Activated naive CD8-positive, alpha-beta T cell treated with anti-CD3 and anti-CD28 coated beads, Interleukin-2, amount 50 U/mL, for 24 hours (primary cell): ENCODE measurements at regions not wholly inside any gene's neighbourhood (a gene's known extent, or its start where the extent isn't known, plus 50 kb on each side); places are given as distances from the start of the nearest gene placed in this dataset.

Experiments
- ATAC-seq: fragments of 150-1000 bp; cut with Tn5 transposase; one replicate; pipeline ENCODE4 v1.10.0; 2021
- DNase-seq: peaks from one replicate; pipeline ENCODE4 v3.0.0; 2021
- H3K27ac Mint-ChIP-seq: one replicate; pipeline ENCODE4 v1.8.0; 2021; ENCODE audit warnings: mild to moderate bottlenecking, mixed read lengths
- H3K27me3 Mint-ChIP-seq: one replicate; pipeline ENCODE4 v1.8.0; 2021; ENCODE audit warnings: mixed read lengths
- H3K36me3 Mint-ChIP-seq: one replicate; pipeline ENCODE4 v1.8.0; 2021; ENCODE audit warnings: low read depth, mixed read lengths
- H3K4me1 Mint-ChIP-seq: one replicate; pipeline ENCODE4 v1.8.0; 2021; ENCODE audit warnings: mixed read lengths
- H3K4me3 Mint-ChIP-seq: one replicate; pipeline ENCODE4 v1.8.0; 2021; ENCODE audit warnings: mild to moderate bottlenecking, moderate library complexity, mixed read lengths
- H3K9me3 Mint-ChIP-seq: one replicate; pipeline ENCODE4 v1.8.0; 2021; ENCODE audit warnings: mixed read lengths

- Mint-ChIP-seq H3K27ac (no peak overlapping the region), H3K9me3 (no peaks in the 10 kb centered on the region), H3K4me1 (peaks cover 4% of the 10 kb centered on the region), H3K36me3 (no peaks in the 10 kb centered on the region), H3K27me3 (no peaks in the 10 kb centered on the region), H3K4me3 (no peak overlapping the region)
- no peak for DNase-seq
- ATAC-seq, result no peak
Observed at GRCh38 chr1:98393719-98394118, 267.8 kb upstream of the SNX7 start.

GRCh38 chr1:98391175-98391574 is 270.3 kb upstream of the SNX7 start:
- no peak overlapping the region for H3K27ac Mint-ChIP-seq
- H3K27me3 Mint-ChIP-seq, result no peaks in the 10 kb centered on the region
- DNase-seq, result no peak
- no peak overlapping the region for H3K4me3 Mint-ChIP-seq
- no peaks in the 10 kb centered on the region for H3K36me3 Mint-ChIP-seq
- H3K9me3 Mint-ChIP-seq, result no peaks in the 10 kb centered on the region
- no peak for ATAC-seq
- peaks cover 12% of the 10 kb centered on the region for H3K4me1 Mint-ChIP-seq

GRCh38 chr1:98389809-98390208 is 271.7 kb upstream of the SNX7 start:
- no peak for DNase-seq
- ATAC-seq, result no peak
- Mint-ChIP-seq H3K36me3 (no peaks in the 10 kb centered on the region), H3K4me3 (no peak overlapping the region), H3K27ac (no peak overlapping the region), H3K27me3 (no peaks in the 10 kb centered on the region), H3K4me1 (peaks cover 12% of the 10 kb centered on the region), H3K9me3 (no peaks in the 10 kb centered on the region)

GRCh38 chr1:98388441-98388840 is 273.1 kb upstream of the SNX7 start:
- H3K27me3 Mint-ChIP-seq, result no peaks in the 10 kb centered on the region
- H3K4me1 Mint-ChIP-seq, result peaks cover 12% of the 10 kb centered on the region
- H3K27ac Mint-ChIP-seq, result peak overlapping the region; percentile 63
- DNase-seq (no peak), ATAC-seq (peak; percentile 71)
- H3K9me3 Mint-ChIP-seq, result no peaks in the 10 kb centered on the region
- H3K4me3 Mint-ChIP-seq, result peak overlapping the region; percentile 25
- no peaks in the 10 kb centered on the region for H3K36me3 Mint-ChIP-seq

GRCh38 chr1:98387701-98388100 is 273.8 kb upstream of the SNX7 start:
- DNase-seq, result no peak
- Mint-ChIP-seq H3K27me3 (no peaks in the 10 kb centered on the region), H3K27ac (peak overlapping the region; percentile 63), H3K4me3 (no peak overlapping the region), H3K36me3 (no peaks in the 10 kb centered on the region), H3K4me1 (peaks cover 12% of the 10 kb centered on the region), H3K9me3 (no peaks in the 10 kb centered on the region)
- no peak for ATAC-seq

GRCh38 chr1:98386675-98387440 is 274.7 kb upstream of the SNX7 start:
- H3K27ac Mint-ChIP-seq, result no peak overlapping the region

GRCh38 chr1:98385652-98386051 is 275.9 kb upstream of the SNX7 start:
- Mint-ChIP-seq H3K4me3 (no peak overlapping the region), H3K27ac (no peak overlapping the region), H3K9me3 (no peaks in the 10 kb centered on the region), H3K27me3 (no peaks in the 10 kb centered on the region), H3K4me1 (peaks cover 12% of the 10 kb centered on the region), H3K36me3 (no peaks in the 10 kb centered on the region)
- ATAC-seq (no peak), DNase-seq (no peak)

More at GRCh38 chr1:98386675-98387440, 274.7 kb upstream of the SNX7 start:
- H3K36me3 Mint-ChIP-seq, result no peaks in the 10 kb centered on the region
- no peaks in the 10 kb centered on the region for H3K27me3 Mint-ChIP-seq
- ATAC-seq, result no peak
- DNase-seq, result no peak
- H3K4me3 Mint-ChIP-seq, result no peak overlapping the region
- no peaks in the 10 kb centered on the region for H3K9me3 Mint-ChIP-seq
- peaks cover 12% of the 10 kb centered on the region for H3K4me1 Mint-ChIP-seq

GRCh38 chr1:98384461-98385141 is 276.9 kb upstream of the SNX7 start:
- Mint-ChIP-seq H3K27me3 (no peaks in the 10 kb centered on the region), H3K4me3 (no peak overlapping the region), H3K4me1 (peaks cover 12% of the 10 kb centered on the region), H3K27ac (no peak overlapping the region), H3K36me3 (no peaks in the 10 kb centered on the region), H3K9me3 (no peaks in the 10 kb centered on the region)
- DNase-seq, result no peak
- ATAC-seq, result no peak

- DNase-seq (no peak), ATAC-seq (no peak)
- H3K27ac Mint-ChIP-seq, result no peak overlapping the region
- H3K9me3 Mint-ChIP-seq, result no peaks in the 10 kb centered on the region
- H3K36me3 Mint-ChIP-seq, result no peaks in the 10 kb centered on the region
- H3K27me3 Mint-ChIP-seq, result no peaks in the 10 kb centered on the region
- H3K4me1 Mint-ChIP-seq, result peaks cover 6% of the 10 kb centered on the region
- H3K4me3 Mint-ChIP-seq, result no peak overlapping the region
Observed at GRCh38 chr1:98382986-98383740, 278.4 kb upstream of the SNX7 start.

GRCh38 chr1:98382586-98382985 is 278.9 kb upstream of the SNX7 start:
- ATAC-seq (no peak), DNase-seq (no peak)
- Mint-ChIP-seq H3K27me3 (no peaks in the 10 kb centered on the region), H3K36me3 (no peaks in the 10 kb centered on the region), H3K4me3 (no peak overlapping the region), H3K4me1 (peaks cover under 1% of the 10 kb centered on the region), H3K27ac (no peak overlapping the region), H3K9me3 (no peaks in the 10 kb centered on the region)

- H3K4me3 Mint-ChIP-seq, result no peak overlapping the region
- H3K4me1 Mint-ChIP-seq, result no peaks in the 10 kb centered on the region
- no peak for ATAC-seq
- DNase-seq, result no peak
- H3K36me3 Mint-ChIP-seq, result no peaks in the 10 kb centered on the region
- H3K9me3 Mint-ChIP-seq, result no peaks in the 10 kb centered on the region
- no peak overlapping the region for H3K27ac Mint-ChIP-seq
- no peaks in the 10 kb centered on the region for H3K27me3 Mint-ChIP-seq
Observed at GRCh38 chr1:98374098-98374497, 287.4 kb upstream of the SNX7 start.

GRCh38 chr1:98373056-98373455 is 288.5 kb upstream of the SNX7 start:
- no peaks in the 10 kb centered on the region for H3K9me3 Mint-ChIP-seq
- no peaks in the 10 kb centered on the region for H3K36me3 Mint-ChIP-seq
- H3K27me3 Mint-ChIP-seq, result no peaks in the 10 kb centered on the region
- no peak overlapping the region for H3K27ac Mint-ChIP-seq
- no peak for DNase-seq
- ATAC-seq, result no peak
- no peak overlapping the region for H3K4me3 Mint-ChIP-seq
- no peaks in the 10 kb centered on the region for H3K4me1 Mint-ChIP-seq

- H3K36me3 Mint-ChIP-seq, result no peaks in the 10 kb centered on the region
- H3K4me3 Mint-ChIP-seq, result no peak overlapping the region
- H3K4me1 Mint-ChIP-seq, result no peaks in the 10 kb centered on the region
- H3K27ac Mint-ChIP-seq, result no peak overlapping the region
- no peaks in the 10 kb centered on the region for H3K27me3 Mint-ChIP-seq
- no peaks in the 10 kb centered on the region for H3K9me3 Mint-ChIP-seq
- DNase-seq (no peak), ATAC-seq (no peak)
Observed at GRCh38 chr1:98371764-98372163, 289.8 kb upstream of the SNX7 start.

GRCh38 chr1:98369463-98369862 is 292.1 kb upstream of the SNX7 start:
- H3K4me1 Mint-ChIP-seq, result no peaks in the 10 kb centered on the region
- no peaks in the 10 kb centered on the region for H3K9me3 Mint-ChIP-seq
- ATAC-seq (no peak), DNase-seq (no peak)
- H3K36me3 Mint-ChIP-seq, result no peaks in the 10 kb centered on the region
- no peak overlapping the region for H3K4me3 Mint-ChIP-seq
- no peak overlapping the region for H3K27ac Mint-ChIP-seq
- no peaks in the 10 kb centered on the region for H3K27me3 Mint-ChIP-seq

GRCh38 chr1:98368995-98369394 is 292.5 kb upstream of the SNX7 start:
- H3K27me3 Mint-ChIP-seq, result no peaks in the 10 kb centered on the region
- H3K27ac Mint-ChIP-seq, result no peak overlapping the region
- no peak for ATAC-seq
- no peak for DNase-seq
- H3K4me1 Mint-ChIP-seq, result no peaks in the 10 kb centered on the region
- H3K4me3 Mint-ChIP-seq, result no peak overlapping the region
- H3K36me3 Mint-ChIP-seq, result no peaks in the 10 kb centered on the region
- no peaks in the 10 kb centered on the region for H3K9me3 Mint-ChIP-seq
